Peyer's patch (tissue), 4 donors: ENCODE measurements at regions not wholly inside any gene's neighbourhood (a gene's known extent, or its start where the extent isn't known, plus 50 kb on each side); places are given as distances from the start of the nearest gene placed in this dataset.

Source experiments
- CTCF ChIP-seq, 6 experiments: fragments of 450-650 bp in 4 of 6; fragments of 200-600 bp in 2 of 6; sonication (generic) in 1 of 6; IDR thresholded peaks; one replicate each; pipeline ENCODE4 v1.5.1; 2017 to 2019; ENCODE audit warnings: antibody characterized with exemption in 6 of 6, mild to moderate bottlenecking in 3 of 6, moderate library complexity in 1 of 6
- POLR2A ChIP-seq, 2 donors: fragments of 450-650 bp; IDR thresholded peaks; one replicate each; pipeline ENCODE4 v1.5.1; 2017; ENCODE audit warnings: antibody characterized with exemption in 2 of 2, mild to moderate bottlenecking in 2 of 2, moderate library complexity in 2 of 2

- TF ChIP-seq CTCF (IDR thresholded peaks at IDR 0.05) (no peak), POLR2A (IDR thresholded peaks at IDR 0.05) (no peak)
Observed at GRCh38 chr13:73877399-73877798, 256.8 kb downstream of the KLF12 start.
